ENCODE measurements at regions not wholly inside any gene's neighbourhood (a gene's known extent, or its start where the extent isn't known, plus 50 kb on each side); places are given as distances from the start of the nearest gene placed in this dataset.

GRCh38 chr7:81410471-81411117 lies 359.3 kb downstream of the HGF start:
- in situ Hi-C loops (cut with HindIII; ENCODE audit: extremely low pct_ligation_motif_present, low pct_unique_long_range_greater_than_20kb), result no loop called here
- no peak for ATAC-seq
- Histone ChIP-seq H3K4me3 (replicated peaks in 1 of 3; ENCODE audit: insufficient read depth in 1 of 3, low read depth in 2 of 3, low read length in 3 of 3) (no peak overlapping the region), H3K27ac (ENCODE audit: extremely low read length, insufficient read depth, low read length) (no peak overlapping the region), H3K27me3 (ENCODE audit: control insufficient read depth in 1 of 2, insufficient read depth in 2 of 2, low read length in 2 of 2) (no peaks in the 10 kb centered on the region), H3K79me2 (ENCODE audit: insufficient read depth, low read length) (no peaks in the 10 kb centered on the region), H4K20me1 (ENCODE audit: insufficient read depth, low read length) (no peaks in the 10 kb centered on the region), H2AFZ (ENCODE audit: low read length) (no peak overlapping the region), H3K4me2 (ENCODE audit: low read depth, low read length) (no peak overlapping the region), H3K4me1 (ENCODE audit: insufficient read depth, low read length) (no peaks in the 10 kb centered on the region), H3K9me3 (ENCODE audit: low read length) (no peaks in the 10 kb centered on the region), H3K36me3 (replicated peaks in 1 of 2; ENCODE audit: control insufficient read depth in 1 of 2, insufficient read depth in 2 of 2, low read length in 2 of 2) (no peaks in the 10 kb centered on the region), H3K9ac (ENCODE audit: insufficient read depth, low read depth, low read length) (no peak overlapping the region)
- no peak for FAIRE-seq
- 2% methylated on average over 6 of the region's 6 CpGs for WGBS (ENCODE audit: low lambda C conversion rate)
- ChIA-PET POLR2A (no interaction called here), CTCF (ENCODE audit: low intra/inter-chr PET ratio, low total read pairs) (no interaction called here)
- DNase-seq (ENCODE audit: low spot score), result no peak
- intact Hi-C loops (cut with micrococcal nuclease; ENCODE audit: unreplicated experiment), result no loop called here
- no peak for TF ChIP-seq POGK (CRISPR knock-in tag; conservative IDR thresholded peaks at IDR 0.05)
- TF ChIP-seq CBX5 (CRISPR knock-in tag; IDR thresholded peaks at IDR 0.05; ENCODE audit: borderline replicate concordance), result no peak
- no peak for TF ChIP-seq ZNF607 (CRISPR knock-in tag; IDR thresholded peaks at IDR 0.05; ENCODE audit: borderline replicate concordance)
- no peak for TF ChIP-seq PBX2 (CRISPR knock-in tag; IDR thresholded peaks at IDR 0.05)
- no peak for TF ChIP-seq DDIT3 (CRISPR knock-in tag; IDR thresholded peaks at IDR 0.05)
- no peak for TF ChIP-seq TGIF2 (CRISPR knock-in tag; IDR thresholded peaks at IDR 0.05)
- no peak for TF ChIP-seq ZNF10 (CRISPR knock-in tag; IDR thresholded peaks at IDR 0.05; ENCODE audit: borderline replicate concordance, low read depth)
- TF ChIP-seq MBD4 (IDR thresholded peaks at IDR 0.05; ENCODE audit: borderline replicate concordance, low read length), result no peak
- no peak for TF ChIP-seq GATAD1 (CRISPR knock-in tag; IDR thresholded peaks at IDR 0.05)
- BruUV-seq (replicated peaks), result no TSS peak

All from HepG2 (cell line).